Astrocyte (in vitro differentiated cells and primary cell): ENCODE measurements at regions not wholly inside any gene's neighbourhood (a gene's known extent, or its start where the extent isn't known, plus 50 kb on each side); places are given as distances from the start of the nearest gene placed in this dataset.

Experiments used
- DNase-seq: peaks from one replicate; pipeline ENCODE4 v3.0.0-alpha.2; 2010; ENCODE audit warnings: low read depth
- FAIRE-seq: peaks from 2 replicates; lab custom pipeline; 2011; peaks lifted over from hg19 to GRCh38; lab: Jason Lieb, UNC
- H2AFZ ChIP-seq: 2 replicates; pipeline ENCODE4 v1.6.0; 2012; ENCODE audit warnings: low read depth, low read length, inconsistent platforms
- H3K27ac ChIP-seq: 2 replicates; pipeline ENCODE4 v1.5.1; 2011; ENCODE audit warnings: low read depth, low read length, inconsistent platforms
- H3K27me3 ChIP-seq: 2 replicates; pipeline ENCODE4 v1.6.0; 2011; ENCODE audit warnings: low read length, inconsistent platforms; ENCODE audit not compliant: insufficient read depth
- H3K36me3 ChIP-seq: 2 replicates; pipeline ENCODE4 v1.5.1; 2011; ENCODE audit warnings: low read length, inconsistent platforms; ENCODE audit not compliant: insufficient read depth
- H3K4me1 ChIP-seq: 2 replicates; pipeline ENCODE4 v1.5.1; 2011; ENCODE audit warnings: low read length, inconsistent platforms; ENCODE audit not compliant: insufficient read depth
- H3K4me2 ChIP-seq: 2 replicates; pipeline ENCODE4 v1.6.0; 2012; ENCODE audit warnings: low read length, inconsistent platforms
- H3K4me3 ChIP-seq: 2 replicates; pipeline ENCODE4 v1.5.1; 2011; ENCODE audit warnings: low read depth, mild to moderate bottlenecking, low read length, inconsistent platforms; ENCODE audit not compliant: insufficient read depth
- H3K79me2 ChIP-seq: 2 replicates; pipeline ENCODE4 v1.6.0; 2012; ENCODE audit warnings: mild to moderate bottlenecking, low read length, inconsistent platforms; ENCODE audit not compliant: insufficient read depth
- H3K9ac ChIP-seq: 2 replicates; pipeline ENCODE4 v1.6.0; 2012; ENCODE audit warnings: mild to moderate bottlenecking, low read length, inconsistent platforms
- H3K9me3 ChIP-seq: 2 replicates; pipeline ENCODE4 v1.5.1; 2012; ENCODE audit warnings: low read depth, mild to moderate bottlenecking, low read length, inconsistent platforms; ENCODE audit not compliant: insufficient read depth
- H4K20me1 ChIP-seq: 2 replicates; pipeline ENCODE4 v1.6.0; 2012; ENCODE audit warnings: low read length, inconsistent platforms; ENCODE audit not compliant: insufficient read depth
- H3K27ac Mint-ChIP-seq: one replicate; pipeline ENCODE4 v1.8.0; 2021; ENCODE audit warnings: mild to moderate bottlenecking, mixed read lengths; ENCODE audit not compliant: unreplicated experiment
- H3K27me3 Mint-ChIP-seq: one replicate; pipeline ENCODE4 v1.8.0; 2021; ENCODE audit warnings: low read depth, mixed read lengths; ENCODE audit not compliant: unreplicated experiment
- H3K36me3 Mint-ChIP-seq: one replicate; pipeline ENCODE4 v1.8.0; 2021; ENCODE audit warnings: low read depth, mixed read lengths; ENCODE audit not compliant: unreplicated experiment
- H3K4me1 Mint-ChIP-seq: one replicate; pipeline ENCODE4 v1.8.0; 2021; ENCODE audit warnings: low read depth, mixed read lengths; ENCODE audit not compliant: unreplicated experiment
- H3K4me3 Mint-ChIP-seq: one replicate; pipeline ENCODE4 v1.8.0; 2021; ENCODE audit warnings: mild to moderate bottlenecking, moderate library complexity, mixed read lengths; ENCODE audit not compliant: unreplicated experiment
- H3K9me3 Mint-ChIP-seq: one replicate; pipeline ENCODE4 v1.8.0; 2021; ENCODE audit warnings: mild to moderate bottlenecking, mixed read lengths; ENCODE audit not compliant: unreplicated experiment
- EZH2 ChIP-seq: IDR thresholded peaks from 2 replicates; pipeline ENCODE4 v1.6.1; 2012; ENCODE audit warnings: mild to moderate bottlenecking, low read length, inconsistent platforms; ENCODE audit not compliant: insufficient read depth
- TF ChIP-seq, protein P1 (sequence below): IDR thresholded peaks from 2 replicates; pipeline ENCODE4 v1.5.1; 2011; ENCODE audit warnings: low read depth, mild to moderate bottlenecking, inconsistent platforms, low read length, moderate library complexity; ENCODE audit not compliant: insufficient read depth

DNA sequence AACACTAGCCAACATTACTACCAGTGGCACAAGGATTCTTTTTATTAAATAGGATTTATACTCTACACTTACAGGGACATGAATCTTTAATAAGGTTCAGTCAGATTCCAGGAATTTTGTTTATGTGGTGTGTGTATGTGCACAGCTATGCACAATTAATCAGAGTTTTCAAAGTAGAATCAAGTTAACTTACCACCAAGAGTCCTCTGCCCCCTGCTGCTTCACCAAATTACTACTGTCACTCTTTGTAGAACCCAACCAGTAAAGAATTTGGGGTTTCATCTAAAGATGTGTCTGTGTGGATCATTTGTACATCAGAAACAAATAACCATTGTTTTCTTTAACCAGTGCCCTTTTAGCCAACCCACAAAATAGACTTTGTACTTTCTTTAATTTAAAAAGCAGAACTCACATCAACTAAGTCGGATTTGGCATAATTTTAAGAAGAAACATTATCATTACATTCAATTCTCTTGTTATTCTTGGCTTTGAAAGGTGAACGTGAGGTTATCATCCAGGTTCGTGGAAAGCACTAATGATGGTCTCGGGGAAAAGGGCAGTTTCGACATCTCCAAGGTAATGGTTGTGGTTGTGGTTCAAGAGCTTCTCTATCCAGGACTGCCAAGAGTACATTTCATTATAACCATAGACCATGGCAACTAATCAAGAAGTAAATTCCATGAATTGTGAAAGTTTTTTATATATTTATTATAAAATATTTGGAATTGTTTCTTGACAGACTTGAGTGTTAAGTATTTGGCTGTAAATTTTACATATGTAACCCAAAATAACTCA is 514.3 kb upstream of the ID4 start:
- no peaks in the 10 kb centered on the region for H3K36me3 ChIP-seq
- peak; percentile 20 for FAIRE-seq
- peak; percentile 90 for DNase-seq

DNA sequence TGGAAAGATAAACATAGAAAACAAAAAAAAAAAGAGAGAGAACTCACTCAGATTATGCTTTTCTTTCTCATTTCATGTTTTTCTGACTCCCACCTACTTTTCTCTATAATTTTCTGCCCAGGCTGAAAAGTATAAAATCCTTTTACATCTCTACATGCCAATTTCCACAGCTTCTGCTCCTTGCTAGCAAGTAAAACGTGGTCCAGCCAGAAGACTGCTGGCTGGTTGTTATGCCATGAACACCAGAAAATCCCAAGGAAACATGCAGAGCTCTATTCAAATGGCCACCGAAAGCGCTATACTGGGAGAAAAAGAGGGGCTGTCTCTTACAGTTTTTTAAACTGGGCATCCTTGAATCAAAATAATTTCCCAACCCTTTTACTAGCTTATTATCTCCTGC is 512.8 kb upstream of the ID4 start:
- H3K27me3 Mint-ChIP-seq, result no peaks in the 10 kb centered on the region
- H3K27ac Mint-ChIP-seq, result no peak overlapping the region
- no peaks in the 10 kb centered on the region for H3K9me3 Mint-ChIP-seq
- TF ChIP-seq, protein P1, sequence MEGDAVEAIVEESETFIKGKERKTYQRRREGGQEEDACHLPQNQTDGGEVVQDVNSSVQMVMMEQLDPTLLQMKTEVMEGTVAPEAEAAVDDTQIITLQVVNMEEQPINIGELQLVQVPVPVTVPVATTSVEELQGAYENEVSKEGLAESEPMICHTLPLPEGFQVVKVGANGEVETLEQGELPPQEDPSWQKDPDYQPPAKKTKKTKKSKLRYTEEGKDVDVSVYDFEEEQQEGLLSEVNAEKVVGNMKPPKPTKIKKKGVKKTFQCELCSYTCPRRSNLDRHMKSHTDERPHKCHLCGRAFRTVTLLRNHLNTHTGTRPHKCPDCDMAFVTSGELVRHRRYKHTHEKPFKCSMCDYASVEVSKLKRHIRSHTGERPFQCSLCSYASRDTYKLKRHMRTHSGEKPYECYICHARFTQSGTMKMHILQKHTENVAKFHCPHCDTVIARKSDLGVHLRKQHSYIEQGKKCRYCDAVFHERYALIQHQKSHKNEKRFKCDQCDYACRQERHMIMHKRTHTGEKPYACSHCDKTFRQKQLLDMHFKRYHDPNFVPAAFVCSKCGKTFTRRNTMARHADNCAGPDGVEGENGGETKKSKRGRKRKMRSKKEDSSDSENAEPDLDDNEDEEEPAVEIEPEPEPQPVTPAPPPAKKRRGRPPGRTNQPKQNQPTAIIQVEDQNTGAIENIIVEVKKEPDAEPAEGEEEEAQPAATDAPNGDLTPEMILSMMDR, result no peak
- no peak for TF ChIP-seq EZH2
- Histone ChIP-seq H3K27me3 (no peaks in the 10 kb centered on the region), H3K9me3 (no peaks in the 10 kb centered on the region), H3K4me1 (peaks cover 8% of the 10 kb centered on the region), H3K36me3 (no peaks in the 10 kb centered on the region), H3K4me3 (no peak overlapping the region), H3K4me2 (no peak overlapping the region), H3K9ac (no peak overlapping the region), H4K20me1 (no peaks in the 10 kb centered on the region), H3K27ac (no peak overlapping the region), H2AFZ (no peak overlapping the region), H3K79me2 (no peaks in the 10 kb centered on the region)
- no peak overlapping the region for H3K4me3 Mint-ChIP-seq
- DNase-seq, result no peak
- FAIRE-seq, result peak; percentile 13
- peaks cover 4% of the 10 kb centered on the region for H3K4me1 Mint-ChIP-seq
- no peaks in the 10 kb centered on the region for H3K36me3 Mint-ChIP-seq

More for the DNA sequence above, 514.3 kb upstream of the ID4 start:
- H3K79me2 ChIP-seq, result no peaks in the 10 kb centered on the region
- H3K4me2 ChIP-seq, result peak overlapping the region; percentile 3
- H3K9ac ChIP-seq, result no peak overlapping the region
- TF ChIP-seq, protein P1, result peak; percentile 21
- no peak for TF ChIP-seq EZH2
- Mint-ChIP-seq H3K4me3 (no peak overlapping the region), H3K27me3 (no peaks in the 10 kb centered on the region), H3K36me3 (no peaks in the 10 kb centered on the region), H3K4me1 (peaks cover 4% of the 10 kb centered on the region), H3K9me3 (no peaks in the 10 kb centered on the region), H3K27ac (no peak overlapping the region)
- no peak overlapping the region for H2AFZ ChIP-seq
- no peak overlapping the region for H3K4me3 ChIP-seq
- peaks cover 8% of the 10 kb centered on the region for H3K4me1 ChIP-seq
- H3K9me3 ChIP-seq, result no peaks in the 10 kb centered on the region
- H3K27ac ChIP-seq, result no peak overlapping the region
- no peaks in the 10 kb centered on the region for H3K27me3 ChIP-seq
- no peaks in the 10 kb centered on the region for H4K20me1 ChIP-seq

DNA sequence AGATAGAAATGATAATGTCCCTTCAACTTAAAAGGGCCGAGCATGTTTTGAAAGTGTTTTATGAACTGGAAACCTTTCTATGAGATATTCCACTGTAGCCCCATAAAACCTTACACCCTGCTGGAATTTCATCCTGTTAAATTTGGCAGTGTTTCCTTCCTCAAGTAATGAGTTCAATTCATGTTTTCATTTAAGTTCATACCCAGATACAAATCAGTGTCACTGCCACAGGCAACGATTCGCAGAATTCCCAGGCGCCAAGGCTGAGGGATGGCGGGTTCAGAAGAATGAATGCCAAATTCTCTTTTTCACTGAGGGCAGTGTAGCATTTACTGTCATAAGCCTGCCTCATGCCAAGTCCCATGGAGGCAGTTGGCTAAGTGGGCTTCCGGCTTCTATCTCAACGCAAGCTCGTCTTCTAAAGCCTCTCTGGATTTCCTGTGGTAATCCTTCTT is 511.8 kb upstream of the ID4 start:
- Histone ChIP-seq H4K20me1 (no peaks in the 10 kb centered on the region), H3K79me2 (no peaks in the 10 kb centered on the region), H3K9ac (no peak overlapping the region), H2AFZ (no peak overlapping the region), H3K4me1 (peaks cover 8% of the 10 kb centered on the region), H3K36me3 (no peaks in the 10 kb centered on the region), H3K4me2 (no peak overlapping the region), H3K4me3 (no peak overlapping the region), H3K27ac (no peak overlapping the region), H3K27me3 (no peaks in the 10 kb centered on the region), H3K9me3 (no peaks in the 10 kb centered on the region)
- TF ChIP-seq EZH2, result no peak
- TF ChIP-seq, protein P1, result no peak
- no peaks in the 10 kb centered on the region for H3K36me3 Mint-ChIP-seq
- no peaks in the 10 kb centered on the region for H3K9me3 Mint-ChIP-seq
- no peak for DNase-seq
- H3K27me3 Mint-ChIP-seq, result no peaks in the 10 kb centered on the region
- no peak overlapping the region for H3K27ac Mint-ChIP-seq
- H3K4me1 Mint-ChIP-seq, result peaks cover 4% of the 10 kb centered on the region
- H3K4me3 Mint-ChIP-seq, result no peak overlapping the region
- FAIRE-seq, result no peak
